Erythroblast (primary cell): ENCODE measurements at regions not wholly inside any gene's neighbourhood (a gene's known extent, or its start where the extent isn't known, plus 50 kb on each side); places are given as distances from the start of the nearest gene placed in this dataset.

Experiments used
- GATA1 ChIP-seq: IDR thresholded peaks from 2 replicates; pipeline ENCODE4 v1.6.1; 2011; ENCODE audit warnings: low read depth, mild to moderate bottlenecking, control low read depth, low read length, moderate library complexity
- POLR2A ChIP-seq: IDR thresholded peaks from 2 replicates; pipeline ENCODE4 v1.6.1; 2011; ENCODE audit warnings: mild to moderate bottlenecking, low read length

- TF ChIP-seq POLR2A (no peak), GATA1 (no peak)
Measured at GRCh38 chr3:145843561-145843960, 317.4 kb downstream of the PLOD2 start.
